H1 (cell line): ENCODE measurements at regions not wholly inside any gene's neighbourhood (a gene's known extent, or its start where the extent isn't known, plus 50 kb on each side); places are given as distances from the start of the nearest gene placed in this dataset.

Experiments used
- CTCF ChIA-PET: fragments of 300-600 bp; sonication (Branson Sonifier 250); formaldehyde crosslinking; loops from one replicate; lab custom pipeline; 2021; ENCODE audit not compliant: partially characterized antibody; lab: Charles Lee
- POLR2A ChIA-PET: fragments of 300-600 bp; sonication (Branson Sonifier 250); formaldehyde crosslinking; loops from one replicate; lab custom pipeline; 2021; ENCODE audit warnings: inconsistent platforms; ENCODE audit not compliant: partially characterized antibody; lab: Charles Lee
- DNase-seq, 2 experiments: peaks; one replicate each; pipeline versions ENCODE4 v3.0.0 to v3.0.0-alpha.2; 2010 to 2022; ENCODE audit warnings: low spot score in 2 of 2, low read depth in 1 of 2, mixed read lengths in 1 of 2
- FAIRE-seq: peaks from 2 replicates; lab custom pipeline; 2011; peaks lifted over from hg19 to GRCh38; lab: Jason Lieb, UNC
- H2AFZ ChIP-seq: 2 replicates; pipeline ENCODE4 v1.8.1; 2012; ENCODE audit warnings: low read length, inconsistent platforms
- H2AK5ac ChIP-seq: 2 replicates; pipeline ENCODE4 v1.6.1; 2013; ENCODE audit warnings: low read depth, low read length
- H2BK120ac ChIP-seq: replicated peaks from 2 replicates; pipeline ENCODE3; 2013; ENCODE audit warnings: low read depth, low read length, inconsistent platforms
- H2BK12ac ChIP-seq: 2 replicates; pipeline ENCODE4 v1.6.1; 2013; ENCODE audit warnings: low read depth, low read length
- H2BK15ac ChIP-seq: 2 replicates; pipeline ENCODE4 v1.6.1; 2013; ENCODE audit warnings: low read length
- H2BK20ac ChIP-seq: 2 replicates; pipeline ENCODE4 v1.6.1; 2013; ENCODE audit warnings: low read length
- H2BK5ac ChIP-seq: 2 replicates; pipeline ENCODE4 v1.6.1; 2013; ENCODE audit warnings: low read depth, low read length
- H3K14ac ChIP-seq: 2 replicates; pipeline ENCODE4 v1.6.1; 2013; ENCODE audit warnings: inconsistent platforms; ENCODE audit not compliant: insufficient read length
- H3K18ac ChIP-seq: 2 replicates; pipeline ENCODE4 v1.6.1; 2013; ENCODE audit warnings: low read length; ENCODE audit errors: extremely low read depth
- H3K23ac ChIP-seq: 2 replicates; pipeline ENCODE4 v1.6.1; 2013; ENCODE audit warnings: inconsistent platforms; ENCODE audit not compliant: insufficient read length
- H3K23me2 ChIP-seq: 2 replicates; pipeline ENCODE4 v1.6.1; 2013; ENCODE audit warnings: low read depth, low read length
- H3K27ac ChIP-seq: 2 replicates; pipeline ENCODE4 v1.6.1; 2011; ENCODE audit warnings: low read depth, low read length, inconsistent platforms
- H3K27me3 ChIP-seq, 4 experiments: replicated peaks in 1 of 4; 1 replicate in 1 of 4; 2 replicates in 3 of 4; pipeline versions ENCODE4 v1.6.1 to v1.8.1; 2011 to 2013; ENCODE audit warnings: low read length in 3 of 4, mild to moderate bottlenecking in 3 of 4, inconsistent platforms in 2 of 4, mixed read lengths in 2 of 4, moderate library complexity in 1 of 4; ENCODE audit not compliant: control insufficient read depth in 3 of 4, insufficient read depth in 3 of 4; ENCODE audit errors: extremely low read depth in 1 of 4
- H3K36me3 ChIP-seq, 4 experiments: 2 replicates each; pipeline versions ENCODE4 v1.6.1 to v1.8.1; 2011 to 2013; ENCODE audit warnings: mild to moderate bottlenecking in 4 of 4, low read length in 3 of 4, moderate library complexity in 2 of 4, control low read depth in 1 of 4, inconsistent platforms in 1 of 4; ENCODE audit not compliant: insufficient read depth in 4 of 4, control insufficient read depth in 2 of 4
- H3K4ac ChIP-seq: replicated peaks from 2 replicates; pipeline ENCODE3; 2013; ENCODE audit warnings: low read length, low read depth, mixed read lengths, inconsistent platforms; ENCODE audit not compliant: insufficient read length
- H3K4me1 ChIP-seq, 4 experiments: replicated peaks in 1 of 4; 1 replicate in 1 of 4; 2 replicates in 3 of 4; pipeline versions ENCODE4 v1.6.1 to v1.8.1; 2011 to 2013; ENCODE audit warnings: low read length in 3 of 4, inconsistent platforms in 2 of 4, mixed read lengths in 1 of 4; ENCODE audit not compliant: insufficient read depth in 4 of 4, control insufficient read depth in 3 of 4
- H3K4me2 ChIP-seq, 2 experiments: 2 replicates each; pipeline versions ENCODE4 v1.6.1 to v1.8.1; 2011 to 2013; ENCODE audit warnings: low read depth in 2 of 2, low read length in 2 of 2, control low read depth in 1 of 2, inconsistent platforms in 1 of 2, mild to moderate bottlenecking in 1 of 2; ENCODE audit not compliant: insufficient read depth in 1 of 2
- H3K4me3 ChIP-seq, 4 experiments: fragments of 200-600, 300-600 bp in 1 of 4; sonication (generic), shearing (Covaris generic), sonication (Bioruptor Twin) in 1 of 4; 2 replicates each; pipeline versions ENCODE4 v1.5.1 to v1.8.1; 2011 to 2016; ENCODE audit warnings: low read length in 4 of 4, low read depth in 3 of 4, control low read depth in 2 of 4, inconsistent platforms in 2 of 4, mild to moderate bottlenecking in 2 of 4, mixed read lengths in 1 of 4, moderate library complexity in 1 of 4; ENCODE audit not compliant: insufficient read depth in 2 of 4; ENCODE audit errors: extremely low read depth in 1 of 4
- H3K56ac ChIP-seq: replicated peaks from 2 replicates; pipeline ENCODE3; 2013; ENCODE audit warnings: low read depth, mild to moderate bottlenecking, mixed read lengths, low read length, inconsistent platforms; ENCODE audit not compliant: insufficient read length
- H3K79me1 ChIP-seq: 2 replicates; pipeline ENCODE4 v1.6.1; 2013; ENCODE audit warnings: low read depth, low read length, control low read depth
- H3K79me2 ChIP-seq, 2 experiments: 2 replicates each; pipeline versions ENCODE4 v1.6.1 to v1.8.1; 2012 to 2013; ENCODE audit warnings: low read length in 2 of 2, mild to moderate bottlenecking in 2 of 2, inconsistent platforms in 1 of 2; ENCODE audit not compliant: insufficient read depth in 2 of 2, control insufficient read depth in 1 of 2
- H3K9ac ChIP-seq, 4 experiments: replicated peaks in 1 of 4; 1 replicate in 1 of 4; 2 replicates in 3 of 4; pipeline versions ENCODE4 v1.6.1 to v1.8.1; 2011 to 2013; ENCODE audit warnings: low read depth in 3 of 4, low read length in 3 of 4, control low read depth in 2 of 4, mild to moderate bottlenecking in 2 of 4, moderate library complexity in 2 of 4, inconsistent platforms in 1 of 4; ENCODE audit errors: extremely low read depth in 1 of 4
- H3K9me3 ChIP-seq, 2 experiments: 2 replicates each; pipeline versions ENCODE4 v1.6.1 to v1.8.1; 2012 to 2013; ENCODE audit warnings: mild to moderate bottlenecking in 2 of 2, moderate library complexity in 2 of 2, control low read depth in 1 of 2, inconsistent platforms in 1 of 2, low read depth in 1 of 2, low read length in 1 of 2, mixed read lengths in 1 of 2; ENCODE audit not compliant: insufficient read depth in 2 of 2
- H4K20me1 ChIP-seq, 2 experiments: replicated peaks in 1 of 2; 2 replicates each; pipeline versions ENCODE3 to v1.8.1; 2011 to 2013; ENCODE audit warnings: inconsistent platforms in 2 of 2, low read length in 2 of 2, mild to moderate bottlenecking in 1 of 2; ENCODE audit not compliant: insufficient read depth in 2 of 2, control insufficient read depth in 1 of 2
- H4K5ac ChIP-seq: 2 replicates; pipeline ENCODE4 v1.6.1; 2013; ENCODE audit warnings: low read length, low read depth, mixed read lengths, inconsistent platforms; ENCODE audit not compliant: insufficient read length
- H4K8ac ChIP-seq: 2 replicates; pipeline ENCODE4 v1.8.0; 2013; ENCODE audit warnings: mild to moderate bottlenecking, moderate library complexity, low read length, inconsistent platforms; ENCODE audit not compliant: insufficient read depth; ENCODE audit errors: extremely low read depth
- H4K91ac ChIP-seq: replicated peaks from 2 replicates; pipeline ENCODE3; 2013; ENCODE audit warnings: low read length, mixed read lengths, inconsistent platforms; ENCODE audit not compliant: insufficient read length
- BACH1 ChIP-seq: IDR thresholded peaks from 2 replicates; pipeline ENCODE4 v1.6.1; 2012; ENCODE audit warnings: low read length, improper control_type of control experiment
- BRCA1 ChIP-seq: IDR thresholded peaks from 2 replicates; pipeline ENCODE4 v1.6.1; 2012; ENCODE audit warnings: low read depth, low read length, improper control_type of control experiment
- CHD2 ChIP-seq: IDR thresholded peaks from 2 replicates; pipeline ENCODE4 v1.6.1; 2012; ENCODE audit warnings: low read length, improper control_type of control experiment
- CTBP2 ChIP-seq: IDR thresholded peaks from 2 replicates; pipeline ENCODE4 v1.7.0; 2011; ENCODE audit warnings: borderline replicate concordance, mild to moderate bottlenecking, moderate library complexity, mixed read lengths, low read length; ENCODE audit not compliant: insufficient read depth, insufficient read length
- EGR1 ChIP-seq: IDR thresholded peaks from 2 replicates; pipeline ENCODE4 v1.6.1; 2011; ENCODE audit warnings: low read depth, low read length, borderline replicate concordance
- FOSL1 ChIP-seq: IDR thresholded peaks from 2 replicates; pipeline ENCODE4 v1.6.1; 2011; ENCODE audit warnings: mild to moderate bottlenecking, low read depth, low read length, moderate library complexity; ENCODE audit not compliant: insufficient read depth
- GTF2F1 ChIP-seq: IDR thresholded peaks from 2 replicates; pipeline ENCODE4 v1.6.1; 2012; ENCODE audit warnings: low read depth, low read length, improper control_type of control experiment, borderline replicate concordance
- KDM5A ChIP-seq: fragments of 200-600 bp; IDR thresholded peaks from 2 replicates; pipeline ENCODE4 v1.7.1; 2012; ENCODE audit warnings: mild to moderate bottlenecking, low read length, inconsistent platforms, mixed read lengths
- PHF8 ChIP-seq: fragments of 200-600 bp; sonication (generic); conservative IDR thresholded peaks from 2 replicates; pipeline ENCODE4 v1.7.1; 2012; ENCODE audit warnings: low read depth, mild to moderate bottlenecking, inconsistent platforms, low read length, moderate library complexity
- RXRA ChIP-seq: IDR thresholded peaks from 2 replicates; pipeline ENCODE4 v1.6.1; 2011; ENCODE audit warnings: low read depth, mild to moderate bottlenecking, low read length, moderate library complexity; ENCODE audit not compliant: insufficient read depth
- SIX5 ChIP-seq: IDR thresholded peaks from 2 replicates; pipeline ENCODE4 v1.6.1; 2011; ENCODE audit warnings: mild to moderate bottlenecking, low read depth, low read length
- SP4 ChIP-seq: IDR thresholded peaks from 2 replicates; pipeline ENCODE4 v1.6.1; 2012; ENCODE audit warnings: low read length, inconsistent platforms
- TAF1 ChIP-seq: IDR thresholded peaks from 2 replicates; pipeline ENCODE4 v1.6.1; 2011; ENCODE audit warnings: mild to moderate bottlenecking, low read depth, low read length
- TBP ChIP-seq: IDR thresholded peaks from 2 replicates; pipeline ENCODE4 v1.6.1; 2011; ENCODE audit warnings: low read depth, low read length, improper control_type of control experiment
- WGBS, 2 experiments: shearing (Covaris generic) in 1 of 2; methylation state at CpG; one replicate each; pipeline versions ENCODE4 v1.1.6 to v1.1.7; 2013 to 2015; ENCODE audit warnings: low lambda C conversion rate in 2 of 2, mixed read lengths in 2 of 2, inconsistent platforms in 1 of 2, low coverage in 1 of 2, missing lambda C conversion rate in 1 of 2; ENCODE audit not compliant: insufficient replicate concordance in 2 of 2, insufficient coverage in 1 of 2, insufficient read length in 1 of 2; ENCODE audit errors: extremely low coverage in 1 of 2, missing lambda C conversion rate in 1 of 2; 5-methylcytosine and 5-hydroxymethylcytosine counted together
- TF ChIP-seq, protein P1 (sequence below): IDR thresholded peaks from 2 replicates; pipeline ENCODE4 v1.6.1; 2012; ENCODE audit warnings: inconsistent platforms

DNA sequence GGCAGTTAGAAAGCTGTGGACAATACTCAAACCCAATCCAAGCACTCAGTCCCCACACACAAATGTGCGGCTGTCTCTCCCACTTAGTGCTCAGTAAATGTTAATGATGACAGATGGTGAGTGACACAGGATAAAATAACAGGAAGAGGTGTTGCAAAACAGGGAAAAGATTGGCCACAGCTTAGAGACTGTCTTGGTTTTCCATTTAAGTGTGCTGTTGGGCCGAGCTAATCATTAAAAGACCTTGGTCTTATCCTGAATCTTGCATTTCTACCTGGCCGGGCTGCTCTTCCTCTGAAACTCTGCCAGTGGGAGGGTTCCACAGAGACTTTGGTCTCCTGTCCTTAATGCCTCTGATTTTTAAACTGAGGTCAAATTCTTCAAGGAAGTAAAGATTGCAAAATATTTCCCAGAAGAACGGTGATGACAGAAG is 113.1 kb upstream of the RNF32 start:
- H3K14ac ChIP-seq = no peak overlapping the region
- H2BK120ac ChIP-seq = no peak overlapping the region
- no peaks in the 10 kb centered on the region for H3K36me3 ChIP-seq
- POLR2A ChIA-PET = interaction anchor here (1.0 kb wide), 1 partner anchor 13 kb away, joined by 3 read pairs; no protein-coding TSS in a partner anchor
- no peaks in the 10 kb centered on the region for H3K9me3 ChIP-seq
- no peaks in the 10 kb centered on the region for H3K79me1 ChIP-seq
- no peaks in the 10 kb centered on the region for H3K27me3 ChIP-seq
- H2BK20ac ChIP-seq = no peak overlapping the region
- no peak overlapping the region for H3K56ac ChIP-seq
- no peak for FAIRE-seq
- no peaks in the 10 kb centered on the region for H4K20me1 ChIP-seq
- TF ChIP-seq, protein P1, sequence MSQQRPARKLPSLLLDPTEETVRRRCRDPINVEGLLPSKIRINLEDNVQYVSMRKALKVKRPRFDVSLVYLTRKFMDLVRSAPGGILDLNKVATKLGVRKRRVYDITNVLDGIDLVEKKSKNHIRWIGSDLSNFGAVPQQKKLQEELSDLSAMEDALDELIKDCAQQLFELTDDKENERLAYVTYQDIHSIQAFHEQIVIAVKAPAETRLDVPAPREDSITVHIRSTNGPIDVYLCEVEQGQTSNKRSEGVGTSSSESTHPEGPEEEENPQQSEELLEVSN = no peak
- TF ChIP-seq EGR1 (no peak), SIX5 (no peak), FOSL1 (no peak), PHF8 (no peak), CHD2 (no peak), RXRA (no peak), SP4 (no peak), TBP (no peak), TAF1 (no peak), KDM5A (no peak), BRCA1 (no peak), BACH1 (no peak), CTBP2 (no peak), GTF2F1 (no peak)
- TF ChIP-seq, all 59 proteins: peak for 0
- Histone ChIP-seq H4K8ac (no peak overlapping the region), H3K79me2 (no peaks in the 10 kb centered on the region), H4K91ac (no peak overlapping the region), H2AFZ (no peak overlapping the region), H4K5ac (no peak overlapping the region), H3K9ac (no peak overlapping the region), H3K27ac (no peak overlapping the region), H3K4me2 (no peak overlapping the region), H3K4ac (no peak overlapping the region), H3K4me1 (no peaks in the 10 kb centered on the region), H3K18ac (no peak overlapping the region), H2BK12ac (no peak overlapping the region), H2BK5ac (no peak overlapping the region), H2AK5ac (no peak overlapping the region), H2BK15ac (no peak overlapping the region), H3K4me3 (no peak overlapping the region), H3K23ac (no peak overlapping the region), H3K23me2 (no peaks in the 10 kb centered on the region)
- peak in 1 of 2 experiments; percentile 6 for DNase-seq
- 90% methylated on average over 4 of the region's 4 CpGs; no CpG with 5 or more reads in 1 of the 2 experiments for WGBS, 2 experiments
- CTCF ChIA-PET = interaction anchor here (0.7 kb wide), 1 partner anchor 18 kb away, joined by 3 read pairs; no protein-coding TSS in a partner anchor
